GM21447 (cell line): ENCODE measurements at regions not wholly inside any gene's neighbourhood (a gene's known extent, or its start where the extent isn't known, plus 50 kb on each side); places are given as distances from the start of the nearest gene placed in this dataset.
A peak's percentile ranks its signal among the peaks of the same experiment; 100 is the strongest.
"Not testable (repeated sequence)": the region's sequence is repeated elsewhere in the genome, so short reads cannot be mapped to it uniquely, and the experiment has no call there.

Source experiments
- ATAC-seq: cut with Tn5 transposase; IDR thresholded peaks from one replicate; pipeline ENCODE4 v1.9.1; 2021; ENCODE audit not compliant: unreplicated experiment

DNA sequence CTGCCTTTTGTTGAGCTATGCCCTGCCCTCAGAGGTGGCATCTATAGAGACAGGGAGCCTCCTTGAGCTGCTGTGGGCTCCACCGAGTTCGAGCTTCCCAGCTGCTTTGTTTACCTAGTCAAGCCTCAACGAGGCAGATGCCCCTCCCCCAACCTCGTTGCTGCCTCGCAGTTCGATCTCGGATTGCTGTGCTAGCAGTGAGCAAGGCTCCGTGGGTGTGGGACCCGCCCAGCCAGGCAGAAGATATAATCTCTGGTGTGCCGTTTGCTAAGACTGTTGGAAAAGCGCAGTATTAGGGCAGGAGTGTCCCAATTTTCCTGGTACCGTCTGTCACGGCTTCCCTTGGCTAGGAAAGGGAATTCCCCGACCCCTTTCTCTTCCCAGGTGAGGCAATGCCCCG is 88.4 kb upstream of the CDK6 start:
- ATAC-seq, result no peak

GRCh38 chr7:92917230-92917629 is 80.9 kb upstream of the CDK6 start:
- ATAC-seq, result no peak

- no peak for ATAC-seq
Measured at GRCh38 chr7:92916770-92917224, 80.4 kb upstream of the CDK6 start.

DNA sequence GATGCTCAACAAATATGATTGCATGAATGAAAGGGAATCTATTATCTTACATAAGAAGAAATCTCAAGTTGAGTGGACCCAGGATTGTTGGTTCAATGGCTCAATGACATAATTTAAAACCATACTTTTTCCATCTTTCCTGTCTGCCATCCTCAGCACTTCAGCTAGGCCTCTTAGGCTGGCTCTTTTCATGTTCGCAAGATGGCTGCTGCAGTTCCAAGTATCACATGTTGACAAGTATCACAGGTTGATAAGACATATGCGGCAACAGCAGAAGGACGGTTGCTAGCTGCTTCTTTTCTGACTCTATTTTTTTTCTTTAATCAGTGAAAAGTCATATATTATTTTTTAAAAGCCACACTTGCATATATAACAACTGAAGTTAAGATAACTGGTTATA is 79.0 kb upstream of the CDK6 start:
- no peak for ATAC-seq

- no peak for ATAC-seq
Measured at GRCh38 chr7:92914645-92915044, 78.3 kb upstream of the CDK6 start.

GRCh38 chr7:92913849-92914248 is 77.5 kb upstream of the CDK6 start:
- ATAC-seq, result no peak

DNA sequence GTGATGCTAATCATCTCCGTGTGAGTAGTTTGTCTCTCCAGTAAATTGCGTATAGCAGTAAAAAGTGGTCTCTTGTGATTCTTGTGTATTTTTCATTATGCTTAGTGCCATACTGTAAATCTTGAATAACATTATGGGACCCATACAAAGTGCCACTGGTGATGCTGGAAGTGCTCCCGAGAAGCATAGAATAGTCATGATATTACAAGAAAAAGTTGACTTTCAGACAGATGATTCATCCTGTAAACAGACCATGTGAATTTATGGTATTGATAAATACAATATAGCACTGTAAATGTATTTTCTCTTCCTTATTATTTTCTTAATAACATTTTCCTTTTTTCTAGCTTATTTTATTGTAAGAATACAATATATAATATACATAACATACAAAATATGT is 74.6 kb upstream of the CDK6 start:
- no peak for ATAC-seq

DNA sequence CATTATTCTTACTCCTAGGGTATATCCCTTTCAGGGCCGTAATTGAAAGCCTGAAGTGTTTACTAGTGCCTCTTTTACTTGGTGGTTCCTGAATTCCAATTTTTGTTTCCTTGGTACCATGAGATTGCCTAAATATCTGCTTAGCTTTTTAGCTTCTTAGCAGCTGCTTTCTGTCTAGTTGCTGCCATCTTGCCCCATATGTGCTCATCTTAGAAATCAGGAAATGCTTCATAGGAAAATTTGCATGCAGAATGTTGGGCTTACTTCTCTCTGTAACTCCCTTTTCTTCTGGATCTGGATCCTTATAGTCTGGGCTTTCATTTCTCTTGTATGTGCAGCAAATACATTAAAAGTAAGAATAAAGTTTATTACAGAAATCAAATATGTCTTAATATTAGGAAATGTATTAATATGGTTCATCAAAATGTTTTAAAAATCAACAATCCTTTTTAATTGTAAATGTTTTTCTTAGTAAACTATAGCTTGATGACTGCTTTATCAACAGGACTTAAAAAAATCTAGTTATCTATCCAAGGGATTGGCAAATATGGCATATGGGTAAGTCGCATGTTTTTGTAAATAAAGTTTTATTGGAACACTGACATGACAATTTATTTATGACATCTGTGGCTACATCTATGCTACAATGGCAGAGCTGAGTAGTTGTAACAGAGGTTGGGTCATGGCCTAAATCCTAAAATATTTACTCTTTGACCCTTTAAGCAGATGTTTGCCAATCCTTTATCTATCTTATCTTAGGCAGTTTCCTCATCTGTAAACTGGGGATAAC is 73.5 kb upstream of the CDK6 start:
- no peak for ATAC-seq

GRCh38 chr7:92904244-92905131 is 68.1 kb upstream of the CDK6 start:
- peak; percentile 99 for ATAC-seq

DNA sequence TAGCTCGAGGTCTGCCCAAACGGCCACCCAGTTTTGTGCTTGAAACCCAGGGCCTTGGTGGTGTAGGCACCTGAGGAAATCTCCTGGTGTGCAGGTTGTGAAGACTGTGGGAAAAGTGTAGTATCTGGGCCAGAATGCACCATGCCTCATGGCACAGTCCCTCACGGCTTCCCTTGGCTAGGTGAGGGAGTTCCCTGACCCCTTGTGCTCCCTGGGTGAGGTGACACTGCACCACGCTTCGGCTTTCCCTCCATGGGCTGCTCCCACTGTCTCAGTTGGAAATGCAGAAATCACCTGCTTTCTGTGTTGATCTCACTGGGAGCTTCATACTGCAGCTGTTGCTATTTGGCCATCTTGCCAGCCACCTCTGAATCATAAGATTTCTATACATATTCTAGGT is 62.4 kb upstream of the CDK6 start:
- ATAC-seq, result no peak

DNA sequence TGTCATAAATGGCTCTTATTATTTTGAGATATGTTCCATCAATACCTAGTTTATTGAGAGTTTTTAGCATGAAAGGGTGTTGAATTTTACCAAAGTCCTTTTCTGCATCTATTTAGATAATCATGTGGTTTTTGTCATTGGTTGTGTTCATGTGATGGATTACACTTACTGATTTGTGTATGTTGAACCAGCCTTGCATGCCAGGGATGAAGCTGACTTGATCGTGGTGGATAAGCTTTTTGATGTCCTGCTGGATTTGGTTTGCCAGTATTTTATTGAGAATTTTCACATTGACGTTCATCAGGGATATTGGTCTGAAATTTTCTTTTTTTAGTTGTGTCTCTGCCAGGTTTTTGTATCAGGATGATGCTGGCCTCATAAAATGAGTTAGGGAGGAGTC is 58.5 kb upstream of the CDK6 start:
- ATAC-seq, result not testable (repeated sequence)

DNA sequence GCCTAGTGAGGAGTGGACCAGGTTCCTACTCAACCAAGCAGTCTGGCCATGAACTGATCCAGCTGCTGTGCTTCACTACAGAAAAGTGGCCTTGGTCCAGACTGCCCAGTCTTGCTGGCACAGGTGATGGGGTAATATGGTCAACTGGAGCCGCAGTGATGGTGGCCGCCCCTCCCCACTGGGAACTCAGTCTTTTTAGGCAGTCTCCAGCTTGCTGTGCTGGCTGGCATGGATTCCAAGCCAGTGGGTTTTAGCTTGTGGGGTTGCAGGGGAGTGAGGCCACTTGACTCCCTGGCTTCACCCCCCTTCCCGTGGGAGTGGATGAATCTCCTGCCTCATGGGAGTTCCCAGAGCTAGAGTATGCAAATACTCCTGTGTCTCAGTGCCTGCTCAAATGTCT is 52.7 kb upstream of the CDK6 start:
- no peak for ATAC-seq
